ENCODE measurements at regions not wholly inside any gene's neighbourhood (a gene's known extent, or its start where the extent isn't known, plus 50 kb on each side); places are given as distances from the start of the nearest gene placed in this dataset.

DNA sequence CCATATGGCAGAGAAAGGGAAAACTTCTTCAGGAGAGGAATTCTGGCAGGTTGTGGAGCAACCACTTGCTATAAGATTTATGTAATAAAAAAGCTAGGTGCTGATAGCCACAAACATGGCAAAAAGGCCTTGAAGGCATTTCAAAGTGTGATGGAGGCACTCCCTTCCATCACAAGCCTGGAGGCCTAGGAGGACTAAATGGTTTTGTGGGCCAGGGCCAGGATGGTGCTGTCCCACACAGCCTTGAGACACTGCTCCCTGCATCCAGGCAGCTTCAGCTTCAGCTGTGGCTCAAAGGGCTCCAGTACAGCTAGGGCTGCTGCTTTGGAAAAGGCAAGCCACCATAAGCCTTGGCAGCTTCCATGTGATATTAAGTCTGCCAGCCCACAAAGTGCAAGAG lies 632.8 kb downstream of the BRINP1 start:
- no peak for FAIRE-seq
- Histone ChIP-seq H3K36me3 (no peaks in the 10 kb centered on the region), H3K4me1 (no peaks in the 10 kb centered on the region), H3K27me3 (no peaks in the 10 kb centered on the region), H3K9me3 (no peaks in the 10 kb centered on the region), H3K4me3 (no peak overlapping the region), H3K27ac (no peak overlapping the region)
- TF ChIP-seq, protein P1, sequence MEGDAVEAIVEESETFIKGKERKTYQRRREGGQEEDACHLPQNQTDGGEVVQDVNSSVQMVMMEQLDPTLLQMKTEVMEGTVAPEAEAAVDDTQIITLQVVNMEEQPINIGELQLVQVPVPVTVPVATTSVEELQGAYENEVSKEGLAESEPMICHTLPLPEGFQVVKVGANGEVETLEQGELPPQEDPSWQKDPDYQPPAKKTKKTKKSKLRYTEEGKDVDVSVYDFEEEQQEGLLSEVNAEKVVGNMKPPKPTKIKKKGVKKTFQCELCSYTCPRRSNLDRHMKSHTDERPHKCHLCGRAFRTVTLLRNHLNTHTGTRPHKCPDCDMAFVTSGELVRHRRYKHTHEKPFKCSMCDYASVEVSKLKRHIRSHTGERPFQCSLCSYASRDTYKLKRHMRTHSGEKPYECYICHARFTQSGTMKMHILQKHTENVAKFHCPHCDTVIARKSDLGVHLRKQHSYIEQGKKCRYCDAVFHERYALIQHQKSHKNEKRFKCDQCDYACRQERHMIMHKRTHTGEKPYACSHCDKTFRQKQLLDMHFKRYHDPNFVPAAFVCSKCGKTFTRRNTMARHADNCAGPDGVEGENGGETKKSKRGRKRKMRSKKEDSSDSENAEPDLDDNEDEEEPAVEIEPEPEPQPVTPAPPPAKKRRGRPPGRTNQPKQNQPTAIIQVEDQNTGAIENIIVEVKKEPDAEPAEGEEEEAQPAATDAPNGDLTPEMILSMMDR (IDR thresholded peaks at IDR 0.05), result no peak
- ATAC-seq, result no peak
- no peak for DNase-seq
- intact Hi-C loops (cut with DNase I), result no loop called here

DNA sequence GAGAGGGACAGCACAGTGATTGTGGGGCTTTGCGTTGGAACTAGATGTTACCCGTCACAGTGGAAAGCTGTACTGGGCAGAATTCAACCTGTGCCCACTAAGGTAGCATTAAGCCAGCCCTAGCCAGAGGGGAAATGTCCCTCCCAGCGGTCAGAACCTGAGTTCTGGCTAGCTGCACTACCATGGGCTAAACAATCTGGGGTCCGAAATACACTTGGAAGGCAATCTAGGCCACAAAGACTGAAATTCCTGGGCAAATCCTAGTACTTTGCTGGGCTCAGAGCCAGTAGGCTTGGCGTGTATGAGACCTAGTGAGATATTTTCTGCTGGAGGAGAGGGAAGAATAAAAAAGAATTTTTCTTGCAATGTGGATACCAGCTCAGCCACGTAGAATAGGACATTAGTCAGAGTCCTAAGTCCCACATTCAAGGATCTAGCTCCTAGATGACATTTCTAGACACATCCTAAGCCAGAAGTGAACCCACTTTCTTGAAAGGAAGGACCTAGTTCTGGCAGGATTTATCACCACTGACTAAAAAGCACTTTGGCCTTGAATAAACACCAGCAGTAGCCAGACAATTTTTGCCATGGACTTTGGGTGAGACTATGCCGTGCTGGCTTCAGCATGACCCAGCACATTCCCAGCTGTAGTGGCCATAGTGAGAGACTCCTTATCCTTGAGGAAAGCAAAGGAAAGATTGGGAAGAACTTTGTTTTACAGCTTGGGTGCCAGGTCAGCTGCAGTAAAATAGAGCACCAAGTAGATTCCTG lies 618.0 kb downstream of the BRINP1 start:
- intact Hi-C loops (cut with DNase I), result no loop called here
- ATAC-seq (no peak), FAIRE-seq (no peak), DNase-seq (no peak)
- H3K36me3 ChIP-seq, result no peaks in the 10 kb centered on the region
- no peaks in the 10 kb centered on the region for H3K27me3 ChIP-seq
- 59 to 67% methylated on average over 7 of the region's 7 CpGs for WGBS, 2 donors
- TF ChIP-seq, protein P1 (IDR thresholded peaks at IDR 0.05), result no peak
- no peak overlapping the region for H3K27ac ChIP-seq
- no peaks in the 10 kb centered on the region for H3K9me3 ChIP-seq
- no peaks in the 10 kb centered on the region for H3K4me1 ChIP-seq
- no peak overlapping the region for H3K4me3 ChIP-seq

DNA sequence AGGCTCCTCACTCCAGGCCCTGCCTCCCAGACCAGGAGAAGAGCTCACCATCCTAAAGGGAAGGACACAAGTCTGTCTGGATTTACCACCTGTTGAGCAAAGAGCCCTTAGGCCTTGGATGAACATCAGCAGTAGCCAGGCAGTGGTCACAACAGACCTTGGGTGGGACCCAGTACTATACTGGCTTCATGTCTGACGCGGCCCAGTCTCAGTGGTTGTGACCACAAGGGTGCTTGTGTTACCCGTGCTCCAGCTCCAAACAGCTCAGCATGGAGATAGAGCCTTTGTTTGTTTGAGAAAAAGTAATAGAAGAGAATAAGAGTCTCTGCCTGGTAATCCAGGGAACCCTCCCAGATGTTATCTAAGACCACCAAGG lies 617.4 kb downstream of the BRINP1 start:
- TF ChIP-seq, protein P1 (IDR thresholded peaks at IDR 0.05), result no peak
- Histone ChIP-seq H3K27ac (no peak overlapping the region), H3K9me3 (no peaks in the 10 kb centered on the region), H3K27me3 (no peaks in the 10 kb centered on the region), H3K4me1 (no peaks in the 10 kb centered on the region), H3K4me3 (no peak overlapping the region), H3K36me3 (no peaks in the 10 kb centered on the region)
- DNase-seq (no peak), FAIRE-seq (no peak), ATAC-seq (no peak)
- intact Hi-C loops (cut with DNase I), result no loop called here
- WGBS, 2 donors, result 30 to 41% methylated on average over 3 of the region's 3 CpGs

DNA sequence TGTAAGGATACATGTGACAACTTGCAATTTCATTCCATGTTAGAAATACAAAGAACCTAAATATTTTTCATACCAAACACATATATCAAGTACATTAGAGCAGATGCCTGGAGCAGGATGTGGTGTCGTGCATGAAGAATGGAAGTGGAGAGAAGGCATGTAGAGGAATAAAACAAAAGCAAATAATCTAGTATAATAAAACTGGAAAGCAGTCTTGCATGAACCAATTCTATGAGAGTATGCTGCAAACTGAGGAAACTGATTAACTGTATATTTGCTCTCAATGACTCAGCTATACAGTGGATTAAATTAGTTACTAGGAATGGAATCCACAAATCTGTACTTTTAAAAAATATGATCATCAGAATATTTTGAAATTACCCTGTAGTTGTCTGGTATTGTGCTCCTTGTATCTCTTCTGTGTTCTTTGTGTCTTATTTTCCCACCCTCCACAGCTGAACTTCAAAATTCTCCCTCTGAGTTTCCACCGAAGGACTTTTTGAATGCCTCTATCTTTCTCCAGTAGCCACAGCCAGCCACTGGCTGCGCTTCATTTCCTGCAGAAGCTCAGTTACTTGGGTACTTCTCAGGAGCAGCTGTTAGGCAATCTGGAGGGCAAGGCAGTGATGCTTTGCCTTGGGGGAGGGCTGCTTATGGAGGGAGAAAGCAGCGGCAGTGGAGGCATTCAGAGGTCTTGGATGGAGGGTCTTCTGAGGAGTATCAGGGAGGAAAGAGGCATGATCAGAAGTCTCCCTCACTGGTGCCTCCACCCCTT lies 608.0 kb downstream of the BRINP1 start:
- no peaks in the 10 kb centered on the region for H3K36me3 ChIP-seq
- FAIRE-seq, result no peak
- H3K27me3 ChIP-seq, result no peaks in the 10 kb centered on the region
- no peaks in the 10 kb centered on the region for H3K9me3 ChIP-seq
- WGBS, 2 donors, result 68 to 82% methylated on average over 4 of the region's 4 CpGs
- H3K27ac ChIP-seq, result no peak overlapping the region
- no peak overlapping the region for H3K4me3 ChIP-seq
- no peak for ATAC-seq
- no peaks in the 10 kb centered on the region for H3K4me1 ChIP-seq
- DNase-seq, result no peak
- TF ChIP-seq, protein P1 (IDR thresholded peaks at IDR 0.05), result no peak
- intact Hi-C loops (cut with DNase I), result no loop called here

DNA sequence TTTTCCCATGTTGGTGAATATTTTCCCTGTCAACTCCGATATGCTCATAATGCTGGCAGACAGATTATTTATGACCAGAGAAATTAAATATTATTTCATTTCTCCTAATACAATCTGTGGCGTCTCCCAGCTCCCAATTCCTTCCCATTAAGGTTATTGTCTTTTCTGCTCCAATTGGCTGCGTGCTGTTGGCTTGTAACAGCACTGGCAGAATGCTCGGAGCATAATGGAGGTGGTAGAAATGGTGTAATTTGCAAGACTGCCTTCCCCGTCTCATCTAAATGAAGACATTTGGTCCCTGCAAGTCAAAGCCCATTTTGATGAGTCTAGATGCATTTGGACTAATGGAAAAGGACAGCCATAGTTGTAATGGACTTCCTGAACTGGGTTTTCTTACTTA lies 601.7 kb downstream of the BRINP1 start:
- TF ChIP-seq, protein P1 (IDR thresholded peaks at IDR 0.05), result no peak
- H3K27me3 ChIP-seq, result no peaks in the 10 kb centered on the region
- no peak for FAIRE-seq
- H3K4me1 ChIP-seq, result no peaks in the 10 kb centered on the region
- H3K9me3 ChIP-seq, result no peaks in the 10 kb centered on the region
- no peaks in the 10 kb centered on the region for H3K36me3 ChIP-seq
- intact Hi-C loops (cut with DNase I), result no loop called here
- no peak overlapping the region for H3K4me3 ChIP-seq
- no peak for ATAC-seq
- no peak for DNase-seq
- H3K27ac ChIP-seq, result no peak overlapping the region
- 58 to 66% methylated on average over 5 of the region's 5 CpGs for WGBS, 2 donors
